Putamen (tissue), 1 donor: ENCODE measurements at regions not wholly inside any gene's neighbourhood (a gene's known extent, or its start where the extent isn't known, plus 50 kb on each side); places are given as distances from the start of the nearest gene placed in this dataset.
"Not testable (repeated sequence)": the region's sequence is repeated elsewhere in the genome, so short reads cannot be mapped to it uniquely, and the experiment has no call there.

ENCODE experiments used
- DNase-seq: peaks from one replicate; pipeline ENCODE4 v3.0.0-alpha.2; 2016; ENCODE audit warnings: low spot score

DNA sequence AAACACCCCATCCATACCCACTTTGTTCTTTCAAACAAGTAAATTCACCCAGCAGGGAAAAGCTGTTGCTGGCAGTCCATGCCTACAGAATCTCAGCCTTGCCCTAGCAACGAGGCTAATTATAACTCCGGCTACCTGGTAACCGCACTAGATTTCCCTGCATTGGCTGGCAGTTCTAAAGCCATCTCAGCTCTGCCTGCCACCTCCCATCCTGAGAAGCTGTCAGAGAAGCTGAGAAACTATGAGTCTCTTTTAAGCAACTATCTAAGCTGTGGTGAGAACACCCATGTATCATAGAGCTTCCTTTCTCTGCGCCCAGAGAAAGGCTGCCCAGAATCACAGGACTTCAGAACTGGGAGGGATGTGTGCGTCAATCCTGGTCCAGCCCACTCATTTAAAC is 126.5 kb upstream of the NBPF9 start:
- DNase-seq: not testable (repeated sequence)

DNA sequence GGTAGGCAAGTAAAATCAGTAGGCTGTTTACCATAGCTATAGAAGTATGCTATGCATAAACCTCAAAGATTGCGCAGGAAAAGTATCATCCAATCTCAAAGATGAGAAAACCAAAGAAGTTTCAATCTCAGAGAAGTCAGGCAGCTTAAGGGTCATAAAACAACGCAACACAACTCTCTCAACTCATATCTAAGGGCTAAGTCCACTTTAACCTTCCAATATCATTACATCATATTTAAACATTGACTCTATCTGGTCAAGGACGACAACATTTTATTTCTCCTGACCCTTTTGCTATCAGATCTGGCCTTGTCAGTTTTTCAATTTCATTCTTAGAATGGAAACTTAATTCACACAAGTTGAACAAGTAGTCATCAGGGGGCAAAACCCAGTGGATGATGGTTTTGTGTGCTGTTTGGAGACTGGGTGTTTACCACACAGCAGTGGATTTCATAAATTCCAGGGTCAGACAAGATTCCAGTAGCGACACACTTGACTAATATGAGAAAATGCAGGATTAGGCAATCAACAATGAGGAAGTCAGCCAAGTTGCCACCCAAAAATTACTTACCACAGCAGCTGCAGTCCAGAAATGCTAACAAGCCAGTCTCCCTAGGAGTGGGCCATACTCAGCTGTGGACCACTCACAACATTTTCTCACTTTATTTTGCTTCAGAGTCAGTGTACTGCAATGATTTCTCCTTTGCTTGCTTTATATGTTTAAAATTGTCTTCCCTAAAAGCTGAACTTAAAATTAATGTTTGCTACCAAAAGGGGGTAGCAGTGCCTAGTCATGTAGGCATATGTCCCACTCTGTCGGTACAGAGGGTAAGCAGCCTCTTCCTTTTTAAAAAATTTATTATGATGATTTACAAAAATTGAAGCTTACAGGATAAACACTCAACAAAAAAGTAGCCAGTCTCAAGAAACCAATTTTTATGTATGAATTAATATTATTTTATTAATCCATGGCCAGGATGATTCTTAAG is 131.9 kb upstream of the NBPF9 start:
- not testable (repeated sequence) for DNase-seq

DNA sequence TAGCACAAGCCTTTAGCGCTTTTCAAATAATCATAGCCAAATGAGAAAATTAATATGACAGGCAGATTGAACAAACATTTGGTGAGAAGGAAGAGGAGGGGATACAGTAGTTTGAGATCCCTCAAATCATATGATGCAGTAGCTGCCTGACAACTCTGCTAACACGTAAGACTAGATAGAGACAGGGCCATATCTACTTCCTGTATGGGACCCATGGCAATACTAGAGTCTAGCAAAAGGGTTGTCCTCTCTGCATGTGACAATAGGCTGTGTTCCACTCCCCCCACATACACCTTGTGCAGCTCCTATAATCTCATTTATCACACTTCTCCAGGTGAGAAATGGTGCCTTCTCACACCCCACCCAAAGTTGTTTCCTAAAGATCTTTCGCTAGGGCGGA is 134.2 kb upstream of the NBPF9 start:
- DNase-seq: not testable (repeated sequence)

DNA sequence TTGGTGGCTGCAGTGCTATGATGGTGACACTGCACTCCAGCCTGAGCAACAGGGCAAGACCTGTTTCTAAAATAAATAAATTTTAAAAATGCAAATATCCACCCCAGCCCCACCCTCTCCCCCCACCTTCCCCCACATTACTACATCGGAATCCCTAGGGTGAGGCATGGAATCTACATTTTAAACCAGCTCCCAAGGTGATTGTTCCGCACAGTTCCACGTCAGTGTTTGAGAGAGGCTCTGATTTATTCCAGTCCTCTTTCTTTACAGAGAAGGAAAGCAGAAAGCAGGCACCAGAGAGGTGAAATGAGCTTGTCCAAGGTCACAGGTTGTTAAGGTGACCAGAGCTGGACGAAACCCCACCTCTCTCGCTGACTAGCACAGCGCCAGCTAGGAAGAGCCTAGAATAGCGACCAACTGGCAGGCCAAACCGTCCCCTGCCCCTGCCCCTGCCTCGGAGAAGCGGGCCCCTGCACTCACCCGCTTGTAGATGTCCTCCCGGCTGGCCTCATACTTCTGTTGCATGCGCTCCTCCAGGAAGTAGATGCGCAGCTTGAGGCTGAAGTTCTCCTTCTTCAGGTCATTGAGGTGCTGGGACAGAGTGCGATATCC is 136.7 kb upstream of the NBPF9 start:
- DNase-seq: not testable (repeated sequence)

DNA sequence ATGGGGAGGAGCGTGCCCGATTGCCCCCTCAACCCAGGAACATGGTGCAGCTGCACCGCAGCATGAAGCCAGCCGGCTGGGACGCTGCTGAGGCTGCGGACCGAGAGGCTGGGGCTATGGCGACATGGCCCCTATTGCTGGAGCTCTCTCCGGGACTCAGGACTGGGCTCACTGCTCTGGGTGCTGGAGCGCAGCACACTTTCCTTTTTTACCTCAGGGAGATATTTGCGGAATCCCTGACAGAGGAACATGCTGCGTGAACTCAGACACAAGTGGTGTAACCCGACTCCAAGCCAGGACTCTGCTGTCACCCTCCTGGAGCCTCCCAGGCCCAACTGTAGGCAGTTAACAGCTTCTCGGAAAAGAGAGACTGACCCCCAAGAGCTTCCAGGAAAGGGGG is 137.2 kb upstream of the NBPF9 start:
- not testable (repeated sequence) for DNase-seq

DNA sequence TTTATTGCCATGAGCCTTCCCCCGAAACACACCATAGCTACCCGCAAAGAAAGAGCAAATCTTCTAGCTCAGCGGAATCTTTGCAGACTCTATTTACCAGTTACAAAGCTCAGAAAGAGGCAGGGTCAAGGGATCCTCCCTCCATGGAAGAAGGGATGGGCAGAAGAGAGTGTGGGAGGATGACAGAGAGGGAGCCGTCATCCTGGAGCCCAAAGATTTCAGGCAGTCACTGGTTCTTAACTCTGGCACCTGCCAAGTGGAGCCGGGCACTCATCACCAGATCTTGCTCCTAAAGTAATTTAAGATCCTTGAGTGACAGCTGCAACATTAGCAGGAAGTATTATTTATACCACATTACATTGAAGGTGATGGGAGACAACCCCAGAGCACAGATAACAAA is 137.9 kb upstream of the NBPF9 start:
- DNase-seq: not testable (repeated sequence)

DNA sequence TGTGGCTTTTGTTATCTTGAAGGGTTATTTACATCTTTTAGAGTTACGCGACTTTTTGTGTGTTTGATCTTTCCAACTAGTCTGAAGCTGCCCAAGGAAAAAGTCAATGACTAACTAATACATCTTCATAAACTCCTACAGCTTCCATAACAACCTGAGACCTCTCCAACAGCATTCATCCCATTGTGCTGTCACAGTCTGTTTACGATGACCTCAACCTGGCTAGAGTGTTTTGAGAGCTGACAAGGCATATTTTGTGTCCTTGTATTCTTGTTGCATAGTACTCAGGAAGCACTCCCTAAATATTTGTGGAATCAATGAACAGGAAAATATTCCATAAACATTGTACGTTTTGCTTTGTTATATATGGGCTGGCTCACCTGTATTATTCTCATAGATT is 140.2 kb upstream of the NBPF9 start:
- not testable (repeated sequence) for DNase-seq

DNA sequence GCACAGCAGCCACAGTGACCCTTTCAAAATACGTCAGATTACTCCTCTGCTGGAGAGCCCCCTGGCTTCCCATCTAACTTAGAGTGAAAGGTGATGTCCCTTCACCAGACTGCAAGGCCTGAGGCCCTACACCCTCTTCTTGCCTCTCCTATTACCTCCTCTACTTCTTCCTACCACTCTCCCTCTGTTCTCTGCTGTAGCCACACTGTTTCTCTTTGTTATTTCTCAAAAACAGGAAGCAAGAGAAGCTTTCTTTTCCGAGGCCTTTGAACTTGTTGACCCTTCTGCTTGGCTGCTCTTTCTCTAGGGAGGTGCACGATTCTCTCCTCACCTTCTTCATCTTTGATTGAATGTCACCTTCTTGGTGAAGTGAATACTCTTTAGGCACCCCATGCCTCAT is 141.3 kb upstream of the NBPF9 start:
- DNase-seq: not testable (repeated sequence)

DNA sequence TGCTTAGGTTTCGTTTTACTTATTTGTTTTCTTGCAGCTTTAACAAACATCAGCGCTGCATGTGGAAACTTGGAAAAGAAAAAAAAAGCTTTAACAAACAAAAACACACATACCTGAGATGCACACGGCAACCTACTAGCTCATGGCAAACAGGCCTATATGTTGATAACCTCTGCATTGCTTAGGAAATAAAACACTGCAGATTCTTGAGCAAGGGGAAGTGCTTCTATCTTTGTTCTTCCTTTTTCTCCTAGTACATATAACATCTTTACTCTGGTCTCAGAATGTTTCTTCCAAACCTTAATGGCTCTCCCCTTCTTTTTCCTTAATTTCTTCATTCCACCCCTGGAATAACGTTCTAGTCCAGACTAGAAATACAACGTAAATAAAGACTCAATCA is 142.9 kb upstream of the NBPF9 start:
- not testable (repeated sequence) for DNase-seq

DNA sequence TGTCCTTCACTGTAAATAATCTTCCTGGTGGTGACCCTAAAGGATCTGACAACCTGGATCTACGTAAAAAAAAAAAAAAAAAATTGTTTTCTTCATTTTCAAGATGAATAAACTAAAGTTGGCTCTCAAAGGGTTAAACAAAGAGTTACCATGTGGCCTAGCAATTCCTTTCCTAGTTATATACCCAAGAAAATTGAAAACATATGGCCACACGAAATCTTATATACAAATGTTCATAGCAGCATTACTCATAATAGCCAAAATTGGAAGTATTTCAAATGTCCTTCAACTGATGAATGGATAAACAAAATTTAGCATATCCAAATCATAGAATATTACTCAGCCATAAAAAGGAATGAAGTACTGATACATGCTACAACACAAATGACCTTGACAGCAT is 145.3 kb upstream of the NBPF9 start:
- DNase-seq: not testable (repeated sequence)

DNA sequence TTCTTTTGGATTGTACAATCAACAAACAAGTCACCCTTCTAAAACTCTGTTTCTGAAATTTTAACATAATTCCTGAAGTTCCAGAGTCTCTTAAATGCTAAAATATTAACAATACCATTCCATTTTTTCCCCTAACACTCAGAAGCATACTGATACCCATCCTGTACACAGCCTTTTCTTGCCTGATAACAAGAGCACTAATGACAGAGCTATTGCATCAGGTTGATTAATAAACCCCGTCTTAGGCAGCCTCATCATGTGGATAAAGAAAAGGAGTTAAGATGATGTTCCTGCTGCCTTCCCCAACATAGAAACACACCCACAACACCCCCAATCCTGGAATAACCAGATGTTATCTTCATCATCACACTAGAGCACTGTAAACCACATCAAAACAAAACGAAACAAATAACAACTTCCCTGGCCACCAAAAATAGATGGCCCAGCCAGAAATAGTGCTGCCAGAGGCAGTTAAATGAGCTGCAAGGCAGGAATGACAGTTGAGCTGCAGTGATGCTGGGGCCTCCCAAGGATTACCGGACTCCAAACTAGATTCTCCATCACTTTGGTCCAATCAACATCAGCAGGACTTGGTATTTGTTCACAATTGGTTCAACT is 146.6 kb upstream of the NBPF9 start:
- DNase-seq: not testable (repeated sequence)

DNA sequence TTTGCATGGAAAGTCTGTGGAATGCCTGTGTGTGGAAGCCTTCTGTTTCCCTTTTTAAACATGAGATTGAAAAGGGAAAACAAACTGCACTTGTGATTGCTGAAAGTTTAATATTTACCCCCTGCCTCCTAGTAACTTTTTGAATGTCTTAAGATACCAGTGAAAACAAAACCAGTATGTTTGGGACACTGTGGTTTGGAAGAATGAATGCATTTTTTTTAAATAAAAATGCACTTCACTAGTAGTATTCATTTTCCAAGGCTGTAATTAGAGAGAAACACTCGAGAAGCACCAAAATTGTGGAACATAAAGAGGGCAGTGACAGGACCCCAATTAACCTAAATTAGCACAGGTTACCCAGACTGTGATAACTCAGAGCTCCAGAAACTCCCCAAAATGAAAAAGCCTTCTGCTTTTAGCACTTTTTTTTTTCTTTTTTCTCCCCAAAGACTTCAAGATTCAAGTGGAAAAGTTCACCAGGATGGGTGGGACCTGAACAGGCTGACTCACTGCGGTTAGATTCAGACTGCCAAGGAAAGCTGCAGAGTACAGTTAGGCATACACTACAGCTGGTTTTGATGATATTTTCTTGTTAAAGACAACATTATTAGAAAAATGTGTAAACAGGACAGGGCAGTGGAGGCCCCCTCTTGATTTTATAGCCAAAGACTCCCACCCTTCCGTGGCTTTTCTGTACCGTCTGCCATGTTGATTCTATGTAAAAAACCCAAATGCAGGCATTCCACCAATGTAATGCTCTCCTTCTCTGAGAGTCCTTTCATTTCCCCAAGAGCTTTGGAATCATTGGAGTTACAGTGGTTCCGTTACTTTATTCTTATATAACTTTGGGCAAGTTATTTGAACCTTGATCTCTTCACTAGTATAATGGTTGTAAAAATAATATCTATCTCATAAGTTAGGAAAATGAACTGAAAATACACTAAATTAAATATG is 151.8 kb upstream of the NBPF9 start:
- not testable (repeated sequence) for DNase-seq

DNA sequence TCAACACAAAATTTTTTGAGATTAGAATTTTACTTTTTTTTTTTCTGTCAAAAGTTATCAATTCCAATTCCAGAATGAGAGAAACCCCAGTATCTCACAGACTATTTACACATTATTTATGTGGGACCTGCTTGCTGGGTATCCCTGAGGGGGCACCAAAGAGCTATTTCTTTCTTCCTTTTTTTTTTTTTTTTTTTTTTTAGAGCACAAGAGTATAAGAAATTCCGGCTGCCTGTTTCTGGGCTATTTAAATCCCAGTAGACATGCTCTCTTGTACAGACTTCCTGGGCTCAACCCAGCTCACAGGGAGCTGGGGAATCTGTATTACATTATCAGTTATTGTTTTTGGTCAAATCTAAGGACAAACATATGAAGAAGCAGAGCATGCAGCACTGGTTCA is 156.9 kb upstream of the NBPF9 start:
- not testable (repeated sequence) for DNase-seq

DNA sequence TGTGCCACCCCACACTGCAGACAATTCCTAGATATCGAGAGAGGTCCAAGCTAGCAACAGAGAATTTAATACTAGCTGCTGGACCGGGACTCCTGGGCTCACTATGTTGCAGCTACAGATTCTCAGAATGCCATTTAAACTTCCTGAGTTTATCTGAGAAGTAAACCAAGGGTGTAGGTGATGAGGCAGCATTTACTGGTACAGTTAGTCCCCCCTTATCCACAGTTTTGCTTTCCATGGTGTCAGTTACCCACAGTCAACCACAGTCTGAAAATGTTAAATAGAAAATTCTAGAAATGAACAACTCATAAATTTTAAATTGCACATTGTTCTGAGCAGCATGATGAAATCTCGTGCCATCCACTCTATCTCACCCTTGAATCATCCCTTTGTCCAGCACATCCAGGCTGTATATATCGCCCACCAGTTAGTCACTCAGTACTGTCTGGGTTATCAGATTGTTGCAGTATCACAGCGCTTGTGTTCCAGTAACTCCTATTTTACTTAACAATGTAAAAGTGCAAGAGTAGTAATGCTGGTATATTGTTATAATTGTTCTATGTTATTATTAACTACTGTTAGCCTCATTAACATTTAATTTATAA is 157.5 kb upstream of the NBPF9 start:
- not testable (repeated sequence) for DNase-seq

DNA sequence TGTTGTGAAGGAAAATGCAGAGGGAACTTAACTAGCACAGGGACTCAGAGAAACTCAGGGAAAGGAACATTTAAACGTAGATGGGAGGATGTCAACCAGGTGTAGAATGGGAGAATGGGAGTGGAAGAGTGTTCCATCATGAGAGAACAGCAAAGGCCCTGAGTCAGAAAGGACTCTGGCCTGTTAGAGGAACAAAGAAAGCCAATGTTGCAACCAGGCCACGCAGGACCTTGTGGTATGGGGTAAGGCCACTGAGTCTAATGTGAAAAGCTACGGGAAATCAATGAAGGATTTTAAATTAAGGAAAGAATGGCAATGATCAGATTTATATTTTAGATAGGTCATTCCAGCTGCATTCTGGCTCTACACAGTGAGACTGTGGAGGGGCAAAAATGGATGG is 163.9 kb upstream of the NBPF9 start:
- not testable (repeated sequence) for DNase-seq

DNA sequence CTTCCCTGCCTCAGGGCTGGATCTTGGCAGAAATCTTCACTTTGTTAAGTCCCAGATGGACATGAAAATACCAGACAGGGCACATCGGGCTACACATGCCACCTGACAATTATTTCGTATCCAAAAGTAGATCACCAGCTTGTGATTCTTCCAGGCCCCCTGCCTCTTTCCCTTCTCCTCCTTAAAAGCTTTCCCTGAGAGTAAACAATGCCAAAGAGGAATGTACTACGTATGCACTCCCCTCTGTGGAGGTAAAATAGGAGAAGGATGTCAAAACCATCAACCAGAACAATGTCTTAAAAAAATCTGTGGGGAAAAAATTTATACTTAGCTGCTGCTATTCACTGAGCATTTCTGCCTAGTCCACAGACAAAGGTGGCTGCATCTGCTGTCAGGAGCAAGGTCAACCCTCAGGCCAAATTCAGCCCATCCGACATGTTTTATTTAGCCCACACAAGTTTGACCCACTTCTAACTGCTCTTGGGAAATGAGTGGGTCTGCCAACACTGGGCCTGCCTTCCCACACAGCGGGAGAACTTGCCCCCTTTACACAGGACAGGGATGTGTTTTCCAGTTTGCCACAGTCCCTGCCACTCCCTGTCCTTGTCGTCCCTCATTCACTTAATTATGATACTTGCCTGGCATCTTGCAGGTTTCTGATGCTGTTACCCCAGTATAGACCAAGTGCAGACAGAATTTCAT is 165.8 kb upstream of the NBPF9 start:
- DNase-seq: not testable (repeated sequence)

DNA sequence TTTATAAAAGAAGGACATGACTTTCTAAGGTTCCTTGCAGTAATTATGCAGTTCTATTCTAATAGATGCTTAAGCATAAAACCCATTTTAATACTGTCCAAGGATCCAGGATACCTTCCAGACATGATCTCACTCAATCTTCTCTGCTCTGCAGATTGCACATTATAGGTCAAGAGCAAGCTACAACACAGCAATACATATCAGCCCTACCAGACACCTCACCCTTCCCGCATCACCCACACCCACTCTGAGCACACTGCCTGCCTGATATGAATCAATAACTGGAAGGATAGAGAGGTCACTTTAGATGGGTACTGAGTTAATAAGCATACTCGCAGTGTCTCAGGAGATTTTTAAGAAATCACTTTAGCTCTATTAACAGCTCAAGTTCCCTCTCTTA is 166.5 kb upstream of the NBPF9 start:
- not testable (repeated sequence) for DNase-seq

DNA sequence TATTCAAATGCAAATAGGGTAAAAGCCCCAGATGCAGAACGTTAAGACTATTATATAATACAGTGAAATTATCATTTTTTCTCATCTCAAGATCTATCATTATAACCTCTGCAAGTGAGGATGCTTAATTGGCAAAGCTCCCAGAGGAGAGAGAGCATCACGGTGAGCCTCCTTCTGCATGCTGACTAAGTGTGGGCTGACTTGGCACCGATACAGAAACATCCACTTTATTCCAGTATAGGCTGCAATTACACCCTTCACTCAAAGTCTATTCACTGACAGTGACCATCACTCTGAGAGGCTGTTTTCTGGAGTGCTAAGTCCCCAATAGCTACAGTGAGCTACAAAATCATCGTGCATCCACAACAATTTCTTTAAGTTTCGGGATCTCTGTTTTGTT is 171.1 kb upstream of the NBPF9 start:
- DNase-seq: not testable (repeated sequence)

DNA sequence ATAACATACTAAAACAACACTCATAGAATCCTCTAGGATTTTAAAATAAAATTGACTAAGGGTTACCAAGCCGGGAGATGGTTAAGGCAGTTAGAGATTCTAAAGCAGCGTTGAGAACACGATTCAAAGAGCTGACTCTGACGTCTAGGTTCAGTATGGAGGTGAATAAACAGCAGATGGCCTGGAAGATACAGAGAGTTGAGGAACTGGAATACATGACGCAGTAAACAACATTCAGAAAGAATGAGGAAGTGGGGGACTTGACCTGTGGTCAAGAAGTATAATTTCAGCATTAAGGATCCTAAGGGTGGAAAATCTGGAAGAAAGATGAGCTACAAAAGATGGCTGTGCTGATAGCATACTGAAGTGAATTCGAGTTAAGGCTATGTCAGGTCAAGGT is 172.5 kb upstream of the NBPF9 start:
- not testable (repeated sequence) for DNase-seq

DNA sequence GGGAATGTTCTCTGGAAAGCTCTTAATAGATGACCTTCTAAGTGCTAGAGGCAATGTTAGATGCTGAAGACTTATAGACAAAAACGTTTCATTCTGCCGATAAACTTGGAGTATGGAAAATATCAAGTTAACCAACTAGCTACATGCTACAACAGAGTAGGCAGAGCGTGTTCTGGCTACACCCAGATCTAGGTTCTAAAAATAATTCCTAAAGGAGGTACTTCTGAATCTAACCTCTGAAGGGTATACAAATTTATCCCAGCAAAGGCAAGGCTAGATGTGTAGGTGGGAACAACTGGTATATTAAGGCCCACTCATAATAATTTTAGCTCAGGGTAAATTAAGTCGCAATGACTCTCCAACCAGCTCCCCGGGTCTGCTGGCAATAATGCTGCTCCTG is 173.1 kb upstream of the NBPF9 start:
- not testable (repeated sequence) for DNase-seq
